Endothelial cell of umbilical vein (primary cell): ENCODE measurements at regions not wholly inside any gene's neighbourhood (a gene's known extent, or its start where the extent isn't known, plus 50 kb on each side); places are given as distances from the start of the nearest gene placed in this dataset.

Source experiments
- EZH2 ChIP-seq: IDR thresholded peaks from 2 replicates; pipeline ENCODE4 v1.6.1; 2012; ENCODE audit warnings: borderline replicate concordance, low read depth, mild to moderate bottlenecking, moderate library complexity, low read length, inconsistent platforms; ENCODE audit not compliant: severe bottlenecking
- FOS ChIP-seq: IDR thresholded peaks from 2 replicates; pipeline ENCODE4 v1.6.1; 2011; ENCODE audit warnings: mild to moderate bottlenecking, low read length, moderate library complexity, borderline replicate concordance; ENCODE audit not compliant: insufficient read depth
- MAX ChIP-seq: IDR thresholded peaks from 2 replicates; pipeline ENCODE4 v1.6.1; 2011; ENCODE audit not compliant: insufficient read depth, insufficient read length
- MYC ChIP-seq: IDR thresholded peaks from one replicate; pipeline ENCODE4 v1.6.1; 2011; ENCODE audit warnings: mild to moderate bottlenecking, low read depth, low read length
- POLR2A ChIP-seq: IDR thresholded peaks from 2 replicates; pipeline ENCODE4 v1.6.1; 2012; ENCODE audit warnings: low read depth, mild to moderate bottlenecking, control low read depth, low read length
- POLR2AphosphoS5 ChIP-seq: IDR thresholded peaks from 2 replicates; pipeline ENCODE4 v1.6.1; 2012; ENCODE audit warnings: low read depth, mild to moderate bottlenecking, control low read depth, low read length, moderate library complexity; ENCODE audit not compliant: insufficient read depth
- TF ChIP-seq, protein P1 (sequence below), 2 donors: IDR thresholded peaks; 1 replicate in 1 of 2; 2 replicates in 1 of 2; pipeline ENCODE4 v1.5.1; 2011; ENCODE audit warnings: low read length in 2 of 2, mild to moderate bottlenecking in 2 of 2, moderate library complexity in 2 of 2, control low read depth in 1 of 2, inconsistent platforms in 1 of 2, low read depth in 1 of 2; ENCODE audit not compliant: insufficient read depth in 1 of 2; ENCODE audit errors: extremely low read depth in 1 of 2

DNA sequence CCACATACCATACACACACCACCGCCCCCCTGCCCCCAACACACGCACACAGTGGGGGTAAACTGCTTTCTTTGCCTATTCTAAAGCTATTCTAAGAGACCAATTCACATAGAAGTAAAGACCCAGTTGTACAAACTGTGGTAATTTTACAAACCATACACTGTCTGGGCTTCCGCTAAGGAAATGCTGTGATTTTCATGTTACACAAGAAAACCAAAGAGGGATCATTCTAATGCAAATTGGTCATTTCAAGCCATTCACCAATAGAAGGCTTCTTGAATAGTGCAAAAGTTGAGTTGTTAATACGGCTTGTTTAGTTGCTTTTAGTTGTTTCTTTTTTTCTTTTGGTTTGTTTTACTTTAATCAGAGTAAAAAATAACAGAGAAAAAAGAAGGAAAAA lies 202.8 kb downstream of the EFNB2 start:
- TF ChIP-seq, protein P1, sequence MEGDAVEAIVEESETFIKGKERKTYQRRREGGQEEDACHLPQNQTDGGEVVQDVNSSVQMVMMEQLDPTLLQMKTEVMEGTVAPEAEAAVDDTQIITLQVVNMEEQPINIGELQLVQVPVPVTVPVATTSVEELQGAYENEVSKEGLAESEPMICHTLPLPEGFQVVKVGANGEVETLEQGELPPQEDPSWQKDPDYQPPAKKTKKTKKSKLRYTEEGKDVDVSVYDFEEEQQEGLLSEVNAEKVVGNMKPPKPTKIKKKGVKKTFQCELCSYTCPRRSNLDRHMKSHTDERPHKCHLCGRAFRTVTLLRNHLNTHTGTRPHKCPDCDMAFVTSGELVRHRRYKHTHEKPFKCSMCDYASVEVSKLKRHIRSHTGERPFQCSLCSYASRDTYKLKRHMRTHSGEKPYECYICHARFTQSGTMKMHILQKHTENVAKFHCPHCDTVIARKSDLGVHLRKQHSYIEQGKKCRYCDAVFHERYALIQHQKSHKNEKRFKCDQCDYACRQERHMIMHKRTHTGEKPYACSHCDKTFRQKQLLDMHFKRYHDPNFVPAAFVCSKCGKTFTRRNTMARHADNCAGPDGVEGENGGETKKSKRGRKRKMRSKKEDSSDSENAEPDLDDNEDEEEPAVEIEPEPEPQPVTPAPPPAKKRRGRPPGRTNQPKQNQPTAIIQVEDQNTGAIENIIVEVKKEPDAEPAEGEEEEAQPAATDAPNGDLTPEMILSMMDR (IDR thresholded peaks at IDR 0.05; ENCODE audit: extremely low read depth in 1 of 2, insufficient read depth in 1 of 2, low read depth in 1 of 2, low read length in 2 of 2): no peak
- no peak for TF ChIP-seq POLR2AphosphoS5
- TF ChIP-seq POLR2A: no peak
- TF ChIP-seq FOS: no peak
- TF ChIP-seq MAX: no peak
- no peak for TF ChIP-seq MYC
- TF ChIP-seq EZH2: no peak
